Erythroblast (primary cell): ENCODE measurements at regions not wholly inside any gene's neighbourhood (a gene's known extent, or its start where the extent isn't known, plus 50 kb on each side); places are given as distances from the start of the nearest gene placed in this dataset.

Experiments used
- GATA1 ChIP-seq: IDR thresholded peaks from 2 replicates; pipeline ENCODE4 v1.6.1; 2011; ENCODE audit warnings: low read depth, mild to moderate bottlenecking, control low read depth, low read length, moderate library complexity
- POLR2A ChIP-seq: IDR thresholded peaks from 2 replicates; pipeline ENCODE4 v1.6.1; 2011; ENCODE audit warnings: mild to moderate bottlenecking, low read length

- no peak for TF ChIP-seq POLR2A
- no peak for TF ChIP-seq GATA1
Measured at GRCh38 chr14:48250575-48250974, 575.2 kb upstream of the MDGA2 start.
